GM19351 (cell line): ENCODE measurements at regions not wholly inside any gene's neighbourhood (a gene's known extent, or its start where the extent isn't known, plus 50 kb on each side); places are given as distances from the start of the nearest gene placed in this dataset.

Source experiments
- ATAC-seq: cut with Tn5 transposase; IDR thresholded peaks from one replicate; pipeline ENCODE4 v1.9.1; 2021; ENCODE audit warnings: mild to moderate bottlenecking, moderate library complexity; ENCODE audit not compliant: unreplicated experiment

DNA sequence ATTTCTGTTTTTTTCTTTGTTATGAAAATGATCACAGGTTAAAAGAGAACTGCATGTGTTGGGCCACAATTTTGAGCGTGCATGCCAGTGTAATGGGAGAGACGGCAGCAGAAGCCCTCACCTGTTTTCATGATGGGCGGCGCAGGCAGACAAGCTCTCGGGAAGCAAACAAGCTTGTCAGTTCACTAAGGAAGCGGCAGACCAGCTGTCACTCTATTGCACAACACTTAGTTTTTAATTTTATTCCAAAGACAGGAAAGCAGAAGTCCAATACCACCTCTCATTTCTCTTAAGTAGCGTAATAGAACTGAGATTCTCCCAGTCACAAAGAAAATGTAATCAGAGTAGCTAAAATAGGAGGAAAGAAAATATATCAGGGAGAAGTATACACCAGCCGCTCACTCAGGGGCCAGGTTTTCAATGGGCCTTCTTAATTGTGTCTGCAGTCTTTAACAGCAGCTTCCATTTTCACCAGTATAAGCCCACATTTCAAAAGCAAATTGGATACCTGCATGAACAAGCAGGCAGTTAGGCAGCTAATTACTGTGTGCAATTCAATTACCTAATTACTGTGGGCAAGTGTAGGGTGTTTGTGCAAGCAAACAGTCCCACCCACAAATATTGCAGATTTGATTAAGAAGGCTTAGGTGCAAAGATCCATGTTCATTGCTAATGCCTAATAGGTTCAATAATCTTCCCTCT, 711.4 kb downstream of the DIAPH3 start:
- no peak for ATAC-seq

DNA sequence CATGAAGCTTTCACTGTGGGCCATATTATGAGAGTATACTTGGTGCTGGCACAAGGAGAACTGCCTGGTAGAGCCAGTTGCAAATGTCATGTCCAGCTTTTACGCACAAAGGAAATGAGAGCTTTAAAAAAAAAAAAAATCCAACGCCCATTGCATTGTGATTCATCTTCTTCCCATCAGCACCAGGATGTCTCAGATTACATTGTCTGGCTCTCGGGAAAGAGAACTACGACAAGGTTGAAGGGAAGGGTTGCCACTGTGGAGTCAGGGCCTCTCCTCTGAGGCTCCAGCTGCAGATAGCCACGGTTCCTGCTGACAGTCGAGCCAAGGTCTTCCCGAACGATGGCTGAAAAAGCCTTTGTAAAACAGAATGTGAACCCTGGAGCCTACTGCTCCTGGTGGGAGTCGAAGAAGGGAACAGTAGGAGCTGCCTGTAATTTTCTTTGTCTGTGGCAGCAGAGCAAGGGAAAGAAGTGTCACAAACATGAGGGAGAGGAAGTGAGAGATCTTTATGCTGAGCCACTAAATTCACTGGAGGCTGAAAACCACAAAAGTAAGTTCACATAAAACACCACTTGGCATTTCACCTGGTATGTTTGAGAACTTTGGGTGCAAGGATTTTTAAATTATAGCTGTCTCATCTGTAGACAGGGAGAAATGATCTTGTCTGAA, 704.7 kb downstream of the DIAPH3 start:
- peak; percentile 56 for ATAC-seq

DNA sequence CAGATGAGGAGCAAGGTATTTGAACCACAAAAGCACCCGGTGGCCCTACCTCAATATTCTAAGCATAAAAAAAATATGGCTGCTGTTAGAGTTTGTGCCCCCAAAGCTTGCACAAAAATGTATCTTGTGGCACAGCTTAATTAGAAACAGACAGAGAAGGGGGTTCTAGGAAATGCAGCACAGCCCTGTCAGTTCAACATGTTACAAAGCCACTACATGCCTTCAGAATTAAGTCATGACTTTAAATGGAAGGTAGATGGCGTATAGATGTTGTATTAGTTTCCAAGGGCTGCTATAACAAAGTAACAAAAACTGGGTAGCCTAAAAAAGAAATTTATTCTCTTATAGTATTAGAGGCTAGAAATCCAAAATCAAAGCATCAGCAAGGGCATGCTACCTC, 703.8 kb downstream of the DIAPH3 start:
- ATAC-seq, result no peak

DNA sequence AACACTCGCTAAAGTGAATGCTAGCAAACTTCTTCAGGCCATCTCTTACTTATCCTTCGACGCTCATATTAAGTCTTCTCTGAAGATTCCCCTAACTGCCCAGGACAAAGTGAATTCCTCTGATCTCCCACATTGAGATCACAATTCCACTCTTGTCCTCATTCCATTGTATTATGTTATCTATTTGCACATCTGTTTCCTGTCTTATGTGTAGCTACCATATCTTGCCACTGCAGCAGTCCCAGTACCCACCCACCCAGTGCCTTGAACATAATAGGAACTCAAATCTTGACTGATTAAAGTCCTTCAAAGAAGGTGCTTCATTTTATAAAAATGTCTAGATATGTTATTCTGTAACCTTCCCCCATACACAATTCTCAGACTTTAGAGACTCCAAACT, 702.3 kb downstream of the DIAPH3 start:
- ATAC-seq, result no peak

DNA sequence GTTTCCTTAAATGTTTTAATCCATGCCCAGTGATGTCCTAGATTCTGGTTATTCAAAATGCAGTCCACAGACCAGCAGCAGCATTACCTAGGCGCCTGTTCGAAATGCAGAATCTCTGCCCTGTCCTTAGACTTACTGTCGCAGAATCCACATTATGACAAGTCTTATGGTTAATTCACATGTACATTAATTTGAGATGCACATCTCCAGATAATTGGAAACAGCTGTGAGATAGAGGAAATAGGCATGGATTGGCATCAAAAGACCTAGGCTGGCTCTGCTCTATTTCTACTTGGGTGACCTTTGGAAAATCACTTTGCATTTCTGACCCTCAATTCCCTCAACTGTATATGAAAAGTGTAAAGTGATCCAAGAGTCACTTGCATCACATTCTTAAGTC, 700.7 kb downstream of the DIAPH3 start:
- no peak for ATAC-seq

DNA sequence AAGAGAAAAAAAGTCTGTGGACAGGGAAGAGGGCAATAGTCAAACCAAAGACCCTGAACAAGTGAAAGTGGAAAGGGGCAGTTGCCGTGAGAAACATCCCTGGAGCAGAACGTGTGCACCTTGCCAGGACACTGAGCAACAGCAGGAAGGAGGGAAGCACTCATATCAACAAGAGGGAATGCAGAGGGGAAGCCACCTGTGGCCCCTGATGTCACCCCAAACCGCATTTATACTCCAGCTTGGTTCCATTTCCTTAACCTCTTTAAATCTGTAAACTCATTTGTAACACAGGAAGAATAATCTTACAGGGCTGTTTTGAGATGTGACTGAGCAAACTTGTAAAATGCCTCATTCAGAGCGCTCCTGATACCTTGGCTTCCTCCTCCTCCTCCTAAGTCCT, 698.8 kb downstream of the DIAPH3 start:
- no peak for ATAC-seq

DNA sequence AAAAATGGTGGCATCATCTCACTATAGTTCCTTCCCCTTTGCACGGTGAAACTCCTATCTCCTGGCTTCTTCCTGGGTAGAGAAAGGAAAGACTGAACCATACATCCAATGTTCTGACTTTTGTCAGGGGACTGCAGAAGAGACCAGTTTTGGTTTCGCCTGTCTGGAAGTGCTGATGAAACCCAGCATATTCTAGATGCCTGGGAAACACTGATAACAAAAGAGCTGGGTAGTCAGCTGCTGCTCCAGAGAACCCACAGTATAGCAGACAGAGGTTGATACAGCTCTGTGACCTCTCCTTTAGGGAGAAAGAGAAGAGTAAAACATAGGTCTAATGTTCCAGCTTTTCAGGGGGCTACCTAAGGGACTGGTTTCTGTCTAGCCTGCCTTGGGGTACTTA, 695.3 kb downstream of the DIAPH3 start:
- no peak for ATAC-seq

DNA sequence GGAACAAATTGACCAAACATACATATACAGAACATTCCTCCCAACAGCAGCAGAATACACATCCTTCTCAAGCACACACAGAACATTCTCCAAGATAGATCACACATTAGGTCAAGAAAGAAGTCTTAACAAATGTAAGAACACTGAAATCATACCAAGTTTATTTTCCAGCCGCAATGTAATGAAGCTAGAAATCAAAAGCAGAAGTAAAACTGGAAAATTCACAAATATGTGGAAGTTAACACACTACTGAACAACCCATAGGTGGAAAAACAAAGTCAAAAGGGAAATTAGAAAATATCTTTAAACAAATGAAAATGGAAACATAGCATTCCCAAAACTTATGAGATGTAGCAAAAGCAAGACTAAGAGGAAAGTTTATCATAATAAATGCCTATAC, 692.6 kb downstream of the DIAPH3 start:
- no peak for ATAC-seq

DNA sequence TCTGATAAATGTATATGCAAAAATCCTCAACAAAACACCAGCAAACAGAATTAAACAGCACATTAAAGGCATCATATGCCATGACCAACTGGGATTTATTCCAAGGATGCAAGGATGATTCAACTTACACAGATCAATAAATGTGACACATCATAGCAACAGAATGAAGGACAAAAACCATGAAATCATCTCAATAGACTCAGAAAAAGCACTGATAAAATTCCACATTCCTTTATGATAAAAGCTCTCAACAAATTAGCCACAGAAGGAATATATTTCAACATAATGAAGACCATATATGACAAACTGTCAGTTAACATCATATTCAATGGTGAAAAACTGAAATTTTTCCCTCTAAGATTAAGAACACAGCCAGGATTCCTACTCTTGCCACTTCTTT, 691.6 kb downstream of the DIAPH3 start:
- ATAC-seq, result no peak

DNA sequence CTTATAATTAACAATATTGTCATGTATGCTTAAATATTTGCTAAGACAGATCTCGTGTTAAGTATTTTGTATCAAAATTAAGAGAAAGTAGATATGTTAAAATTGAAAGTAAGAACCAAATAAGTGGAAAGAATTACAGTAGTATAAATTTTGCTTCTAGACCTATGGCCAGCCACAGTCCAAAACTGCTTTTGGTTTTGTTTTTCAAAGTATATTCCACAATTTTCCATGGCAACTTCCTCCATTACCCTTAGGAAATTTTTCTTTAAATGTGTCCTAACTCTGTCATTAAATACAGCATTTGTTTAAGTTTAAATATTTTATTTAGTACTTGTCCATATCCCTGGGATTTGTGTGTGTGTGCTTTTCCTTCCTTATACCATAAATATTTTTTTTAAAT, 689.0 kb downstream of the DIAPH3 start:
- no peak for ATAC-seq

DNA sequence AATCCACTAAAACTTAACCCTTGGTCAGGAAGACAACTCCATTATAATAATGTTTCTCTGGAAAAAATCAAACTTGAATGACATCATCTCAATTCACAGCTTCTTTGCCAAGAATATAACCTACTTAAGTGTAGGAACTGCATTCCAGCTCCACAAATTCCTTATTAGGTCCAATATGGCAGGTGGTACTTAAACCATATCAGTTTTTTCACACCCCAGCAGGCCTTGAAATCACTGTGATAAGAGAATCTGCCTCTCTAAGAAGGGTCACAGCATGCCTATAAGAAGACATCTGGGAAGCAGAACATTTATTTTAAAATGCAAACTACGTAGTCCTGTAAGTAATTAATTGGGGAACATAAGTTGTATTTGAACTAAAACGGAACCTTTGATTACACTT, 687.8 kb downstream of the DIAPH3 start:
- ATAC-seq, result no peak

DNA sequence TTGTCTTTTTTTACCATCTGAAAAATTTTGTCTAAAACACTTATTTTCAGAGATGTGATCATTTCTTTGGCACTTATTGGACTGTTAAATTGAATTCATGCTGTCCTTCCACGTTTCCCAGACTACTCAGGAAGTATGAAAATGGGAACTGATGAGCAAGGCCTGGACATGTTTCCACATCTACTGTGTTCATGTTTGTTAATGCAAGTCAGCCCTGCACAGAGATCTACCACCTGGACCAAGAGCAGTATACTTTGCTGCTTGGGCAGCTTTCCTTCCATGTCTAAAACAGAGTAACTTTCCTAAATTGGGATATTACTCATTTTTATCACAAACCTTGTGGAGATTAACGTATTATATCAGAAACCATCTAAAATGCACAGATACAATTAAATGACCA, 687.4 kb downstream of the DIAPH3 start:
- ATAC-seq, result no peak

DNA sequence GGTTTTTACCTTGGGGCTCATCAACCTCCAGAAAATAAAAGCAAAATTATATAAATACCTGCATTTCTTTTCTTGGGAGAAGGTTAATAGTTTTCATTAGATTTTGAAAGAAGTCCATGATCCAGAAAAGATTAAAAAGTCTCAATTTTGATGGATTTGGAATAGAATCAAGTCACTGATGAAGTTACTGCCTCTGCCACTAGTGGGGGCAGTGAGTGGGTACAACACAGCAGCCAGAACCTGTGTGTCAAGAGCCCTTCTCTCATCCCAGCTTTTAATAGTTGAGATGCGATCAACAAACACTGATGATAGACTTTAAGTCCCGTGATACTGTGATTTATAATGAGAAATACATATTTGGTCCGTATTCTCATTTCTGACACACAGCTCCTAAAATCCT, 686.7 kb downstream of the DIAPH3 start:
- ATAC-seq, result peak; percentile 58

DNA sequence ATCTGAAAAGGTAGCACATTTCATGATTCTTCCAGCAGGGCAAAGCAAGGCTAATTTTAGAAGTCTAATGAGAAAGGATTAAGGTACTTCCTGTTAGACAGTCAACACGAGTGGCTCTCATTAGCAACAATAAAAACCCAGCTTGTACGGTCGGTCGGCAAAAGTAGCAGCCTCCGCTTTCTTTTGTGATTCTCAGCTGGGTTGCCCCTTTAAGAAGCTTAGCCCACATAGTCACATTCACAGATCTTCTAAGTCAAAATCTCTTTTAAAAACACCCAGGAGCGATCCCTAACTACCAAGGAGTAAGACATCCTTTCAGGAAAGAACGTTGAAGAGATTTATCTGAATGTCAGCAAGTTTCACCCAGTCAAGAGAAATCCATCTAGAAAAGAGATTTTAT, 684.8 kb downstream of the DIAPH3 start:
- ATAC-seq, result no peak

DNA sequence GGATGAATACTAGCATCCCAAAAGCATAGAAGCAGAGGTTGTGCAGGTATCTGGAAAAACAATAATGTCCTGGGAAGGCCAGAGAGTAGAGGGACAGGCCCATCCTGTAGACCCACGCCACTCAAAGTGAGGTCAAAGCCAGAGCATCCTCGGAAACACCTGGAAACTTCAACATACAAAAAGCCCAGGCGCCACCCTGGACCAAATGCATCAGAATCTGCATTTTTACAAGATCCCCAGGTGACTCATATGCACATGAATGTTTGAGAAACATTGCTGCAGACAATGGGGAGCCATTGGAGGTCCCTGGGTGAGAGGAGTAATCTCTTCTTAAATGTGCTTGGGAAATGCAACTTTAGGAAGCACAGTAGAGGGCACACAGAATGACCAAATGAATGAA, 684.1 kb downstream of the DIAPH3 start:
- no peak for ATAC-seq

DNA sequence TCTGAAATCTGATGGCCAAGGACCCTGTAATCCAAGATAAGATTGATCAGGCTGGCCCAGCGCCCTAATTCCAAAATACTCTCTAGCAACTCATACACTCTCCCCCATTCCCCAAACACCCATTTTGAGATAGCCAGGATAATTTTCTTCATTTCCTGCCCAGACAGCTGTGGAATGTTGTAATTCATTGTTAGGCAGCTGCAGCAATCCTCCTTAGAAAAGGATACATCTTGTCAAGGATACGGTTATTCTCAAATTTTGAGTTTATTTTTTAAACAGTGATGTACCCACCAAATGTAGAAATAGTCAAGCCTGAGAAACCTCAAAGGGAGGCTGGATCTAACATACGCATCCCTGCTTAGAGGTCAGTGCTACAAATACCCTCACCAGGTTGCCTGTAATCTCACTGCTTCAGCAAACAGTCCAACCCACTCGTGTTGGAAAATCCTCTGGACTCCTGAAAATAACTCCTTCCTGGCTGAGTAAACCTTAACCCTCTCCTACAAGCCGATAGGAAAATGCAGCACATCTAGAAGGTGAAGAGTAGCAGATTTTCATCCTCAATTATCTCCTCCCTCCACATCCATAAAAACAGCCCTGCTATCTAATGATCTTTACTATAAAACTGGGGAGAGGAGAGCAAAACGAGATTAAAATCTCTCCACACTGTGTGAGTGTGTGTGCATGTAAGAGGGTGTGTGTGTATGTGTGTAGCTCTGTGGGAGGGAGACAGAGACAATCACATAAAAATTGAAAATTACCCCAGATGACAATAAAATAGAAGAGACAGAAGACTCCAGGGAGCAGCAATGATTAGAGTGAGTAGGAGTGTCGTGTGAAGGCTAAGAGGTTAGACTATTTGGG, 683.1 kb downstream of the DIAPH3 start:
- ATAC-seq, result no peak

DNA sequence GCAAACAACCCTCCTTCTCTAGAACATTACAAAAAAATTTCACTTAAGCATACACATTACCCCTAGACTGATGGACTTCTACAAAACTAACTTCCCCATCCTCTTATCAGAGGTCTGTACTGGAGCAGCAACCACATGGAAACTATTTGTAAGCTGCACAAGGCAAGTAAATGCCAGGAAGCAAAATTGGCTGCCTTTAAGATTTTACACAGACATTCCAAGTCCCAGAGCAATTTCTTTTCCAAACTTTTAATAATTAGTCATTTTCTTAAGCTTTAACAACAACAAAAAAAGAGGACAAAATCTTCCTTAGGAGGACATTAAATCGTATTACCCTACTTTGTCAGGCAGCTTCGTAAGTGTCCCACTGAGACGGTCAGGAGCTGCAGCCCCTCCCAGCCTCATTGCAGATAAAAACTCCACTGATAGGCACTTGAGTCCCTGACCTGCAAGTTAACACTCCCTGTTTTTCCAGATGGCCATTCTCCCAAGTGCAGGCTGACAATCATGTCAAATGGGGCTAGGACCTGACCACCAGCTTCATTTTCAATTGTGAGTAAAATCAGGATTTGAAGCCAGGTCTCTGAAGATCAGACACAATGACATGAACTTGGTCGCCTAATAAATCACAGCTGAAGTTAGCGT, 680.1 kb downstream of the DIAPH3 start:
- ATAC-seq, result no peak

DNA sequence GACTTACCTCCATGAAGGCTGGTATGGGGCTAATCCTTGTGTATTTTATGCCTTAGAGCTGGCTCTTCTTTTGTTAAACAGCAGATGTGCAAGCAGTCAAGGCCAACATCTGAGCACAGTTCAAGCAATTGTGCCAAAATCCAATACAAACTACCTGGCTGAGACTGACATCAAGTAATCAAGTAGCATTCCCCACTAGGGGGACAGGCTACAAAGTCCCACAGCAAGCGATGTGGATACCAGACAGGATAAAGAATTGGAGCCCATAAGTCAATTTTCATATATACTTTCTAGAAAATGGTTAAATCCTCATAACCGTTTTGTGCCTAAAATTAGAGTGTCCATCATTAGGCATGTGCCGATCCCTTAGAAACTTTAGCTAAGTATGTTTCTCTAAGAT, 675.8 kb downstream of the DIAPH3 start:
- no peak for ATAC-seq

DNA sequence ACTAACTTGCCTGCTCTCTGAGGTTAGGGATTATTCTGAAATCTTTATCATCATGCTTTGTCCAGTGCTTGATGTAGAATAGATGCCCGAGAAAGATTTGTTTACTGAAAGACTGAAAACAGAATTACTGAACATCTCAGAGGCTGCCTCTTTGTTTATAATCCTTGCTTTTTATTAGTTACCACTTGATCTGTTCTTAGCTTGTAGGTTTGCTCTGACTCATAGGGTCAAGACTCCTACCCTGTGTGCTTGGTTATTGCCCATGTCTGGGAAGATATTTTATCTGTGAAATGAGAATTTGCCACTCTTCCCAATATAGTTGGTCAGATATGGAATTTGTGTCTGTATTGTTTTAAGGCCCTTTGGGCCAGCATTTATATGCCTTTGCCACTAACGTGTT, 675.3 kb downstream of the DIAPH3 start:
- no peak for ATAC-seq

DNA sequence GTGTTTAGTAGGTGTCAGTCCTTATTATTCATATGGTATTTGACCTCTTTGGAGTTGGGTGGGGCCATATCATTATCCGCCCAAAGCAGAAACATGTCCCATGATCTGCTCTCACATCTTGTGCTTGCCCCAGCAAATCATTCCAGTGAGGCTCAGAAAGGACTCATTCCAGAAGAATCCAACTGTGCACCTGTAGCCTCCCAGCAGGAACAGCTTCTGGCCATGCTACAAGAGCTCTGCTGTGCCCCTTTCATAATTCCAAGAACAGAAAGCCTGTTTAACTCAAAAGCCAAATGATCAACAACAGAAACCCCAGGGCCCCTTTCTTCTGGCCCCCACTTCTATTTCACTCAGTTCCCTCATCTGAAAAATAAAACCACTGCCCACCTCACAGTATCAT, 673.1 kb downstream of the DIAPH3 start:
- no peak for ATAC-seq

DNA sequence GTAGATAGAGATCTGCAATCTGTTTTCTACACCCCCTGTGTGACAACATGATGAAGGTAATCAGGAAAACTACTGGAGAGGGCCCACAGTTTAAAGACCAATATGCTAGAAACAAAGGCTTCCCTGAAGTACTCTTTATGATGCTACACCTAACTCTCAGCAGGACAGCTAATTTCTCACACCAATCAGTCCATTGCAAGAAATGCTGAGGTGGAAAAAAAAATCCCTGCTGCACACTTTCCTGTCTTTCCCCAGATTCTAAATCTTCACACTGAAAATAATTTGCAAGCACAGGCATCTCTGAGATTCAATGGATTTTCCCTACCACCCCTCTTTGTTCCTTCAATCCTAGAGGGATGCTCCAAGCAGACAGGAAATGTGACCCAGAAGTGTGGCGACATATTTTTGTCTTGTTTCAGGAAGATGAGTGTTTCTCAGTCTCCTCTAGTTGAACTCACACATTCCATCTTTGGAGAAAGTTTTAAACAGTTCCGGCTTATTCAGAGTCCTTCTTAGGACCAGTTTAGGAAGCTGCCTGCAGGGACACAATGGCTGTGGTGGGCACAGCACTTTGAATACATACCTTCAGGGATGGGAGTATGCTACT, 671.6 kb downstream of the DIAPH3 start:
- ATAC-seq, result no peak
